KBM-7 (cell line): ENCODE measurements at regions not wholly inside any gene's neighbourhood (a gene's known extent, or its start where the extent isn't known, plus 50 kb on each side); places are given as distances from the start of the nearest gene placed in this dataset.
"Not testable (repeated sequence)": the region's sequence is repeated elsewhere in the genome, so short reads cannot be mapped to it uniquely, and the experiment has no call there.

Source experiments
- DNase-seq: peaks from one replicate; pipeline ENCODE4 v3.0.0-alpha.2; 2015
- in situ Hi-C: fragments of 300-500 bp; cut with MboI; formaldehyde crosslinking; loops from 2 replicates; pipeline ENCODE4 v1.14.3; 2020; ENCODE audit warnings: low sequenced_read_pairs, low pct_unique_long_range_greater_than_20kb, mixed read lengths

DNA sequence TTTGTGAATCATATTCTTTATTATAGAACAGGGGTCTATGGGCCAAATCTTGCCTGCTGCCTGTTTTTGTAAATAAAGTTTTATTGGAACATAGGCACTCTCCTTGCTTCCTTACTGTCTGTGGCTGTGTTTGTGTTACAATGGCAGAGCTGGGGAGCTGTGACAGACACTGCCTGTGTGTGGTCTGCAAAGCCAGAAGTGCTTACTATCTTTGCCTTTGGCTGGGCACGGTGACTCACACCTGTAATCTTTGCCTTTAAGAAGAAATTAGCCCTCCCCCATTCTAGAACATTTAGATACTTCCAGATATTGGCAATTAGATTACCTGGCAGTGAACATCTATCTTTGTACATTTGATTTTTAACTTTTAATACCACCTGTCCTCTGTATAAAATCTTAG is 308.3 kb downstream of the FOXL1 start:
- in situ Hi-C loops: no loop called here

GRCh38 chr16:86887416-86887815 is 309.1 kb downstream of the FOXL1 start:
- in situ Hi-C loops: no loop called here

More for the DNA sequence above, 308.3 kb downstream of the FOXL1 start:
- DNase-seq: no peak

GRCh38 chr16:86888231-86889053 is 310.1 kb downstream of the FOXL1 start:
- in situ Hi-C loops: no loop called here
- no peak for DNase-seq

More at GRCh38 chr16:86887416-86887815, 309.1 kb downstream of the FOXL1 start:
- no peak for DNase-seq

DNA sequence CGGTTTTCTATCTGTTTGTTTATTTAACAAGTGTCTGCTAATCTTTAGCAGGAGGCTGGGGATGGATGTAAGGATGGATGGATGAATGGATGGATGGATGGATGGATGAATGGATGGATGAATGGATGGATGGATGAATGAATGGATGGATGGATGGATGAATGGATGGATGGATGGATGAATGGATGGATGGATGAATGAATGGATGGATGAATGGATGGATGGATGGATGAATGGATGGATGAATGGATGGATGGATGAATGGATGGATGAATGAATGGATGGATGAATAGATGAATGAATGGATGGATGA is 310.7 kb downstream of the FOXL1 start:
- in situ Hi-C loops, DNase-seq: not testable (repeated sequence)

DNA sequence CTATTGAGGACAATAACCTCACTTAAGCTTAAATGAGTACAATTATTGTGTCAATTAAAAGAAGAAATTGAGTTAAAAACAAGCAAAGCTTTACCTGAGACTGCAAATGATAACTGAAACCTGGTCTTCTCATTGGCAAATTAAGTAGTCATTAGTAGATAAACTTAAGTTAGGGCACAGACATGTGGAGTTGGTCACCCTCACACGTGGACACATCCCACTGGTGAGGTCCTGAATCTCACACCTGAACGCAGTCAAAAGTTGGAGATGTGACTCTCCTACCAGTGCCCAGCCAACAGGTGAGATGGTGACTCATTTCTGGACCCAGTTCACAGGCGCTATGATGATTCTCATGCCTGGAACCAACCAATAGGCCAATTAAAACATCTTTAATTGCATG is 311.6 kb downstream of the FOXL1 start:
- in situ Hi-C loops: no loop called here
- DNase-seq: no peak

DNA sequence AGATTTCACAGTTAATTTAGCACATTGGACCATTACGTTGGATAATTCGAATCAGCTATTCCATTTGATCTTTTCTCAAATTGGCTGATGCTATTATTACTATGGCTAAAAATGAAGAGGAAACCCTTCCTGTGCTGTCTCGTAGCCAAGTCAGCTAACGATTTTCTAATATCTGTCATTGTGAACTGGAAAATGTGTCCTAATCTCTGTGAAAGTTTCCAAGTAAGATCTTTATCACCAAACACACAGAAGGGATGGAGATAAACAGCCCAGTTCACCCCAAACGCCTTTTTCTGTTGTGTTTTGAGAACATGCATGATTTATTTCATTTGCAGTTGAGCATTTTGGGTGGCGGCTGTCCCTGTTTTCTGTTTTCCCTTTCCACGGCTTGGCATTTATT is 312.8 kb downstream of the FOXL1 start:
- in situ Hi-C loops: no loop called here
- DNase-seq: no peak

- in situ Hi-C loops: no loop called here
- no peak for DNase-seq
Observed at GRCh38 chr16:86891631-86892030, 313.3 kb downstream of the FOXL1 start.

DNA sequence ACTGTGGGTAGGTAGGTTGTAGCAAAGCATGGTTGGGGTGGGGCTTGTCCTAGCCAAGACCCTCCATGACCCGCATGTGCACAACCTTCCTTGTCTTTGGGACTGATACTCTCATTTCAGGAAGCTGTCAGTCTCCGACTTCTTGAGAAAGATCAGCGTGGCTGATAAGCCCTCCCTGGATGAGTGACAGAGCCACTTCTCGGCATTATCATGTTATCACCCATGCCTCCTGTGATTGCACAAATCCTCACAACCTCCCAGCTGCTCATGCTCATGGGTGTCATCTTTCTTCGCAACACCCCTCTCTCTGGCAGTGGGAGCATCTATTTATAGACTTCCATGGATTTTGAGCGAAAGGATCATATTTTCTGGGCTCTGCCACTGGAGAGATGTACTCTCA is 314.2 kb downstream of the FOXL1 start:
- in situ Hi-C loops: no loop called here

DNA sequence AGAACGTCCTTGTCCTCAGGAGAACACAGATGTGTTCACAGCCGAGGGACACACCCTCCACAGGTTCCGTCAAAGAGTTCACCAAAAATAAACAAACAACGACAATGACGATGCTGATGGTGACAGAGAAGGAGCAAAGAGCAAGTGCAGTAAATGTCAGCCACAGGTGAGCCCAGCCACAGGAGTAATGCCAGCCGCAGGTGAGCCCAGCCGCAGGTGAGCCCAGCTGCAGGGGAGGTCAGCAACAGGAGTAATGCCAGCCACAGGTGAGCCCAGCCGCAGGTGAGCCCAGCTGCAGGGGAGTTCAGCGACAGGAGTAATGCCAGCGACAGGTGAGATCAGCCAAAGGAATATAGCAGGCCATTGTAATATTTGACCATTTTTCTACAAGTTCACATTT is 315.2 kb downstream of the FOXL1 start:
- no peak for DNase-seq
- in situ Hi-C loops: no loop called here

More for the DNA sequence above, 314.2 kb downstream of the FOXL1 start:
- no peak for DNase-seq

DNA sequence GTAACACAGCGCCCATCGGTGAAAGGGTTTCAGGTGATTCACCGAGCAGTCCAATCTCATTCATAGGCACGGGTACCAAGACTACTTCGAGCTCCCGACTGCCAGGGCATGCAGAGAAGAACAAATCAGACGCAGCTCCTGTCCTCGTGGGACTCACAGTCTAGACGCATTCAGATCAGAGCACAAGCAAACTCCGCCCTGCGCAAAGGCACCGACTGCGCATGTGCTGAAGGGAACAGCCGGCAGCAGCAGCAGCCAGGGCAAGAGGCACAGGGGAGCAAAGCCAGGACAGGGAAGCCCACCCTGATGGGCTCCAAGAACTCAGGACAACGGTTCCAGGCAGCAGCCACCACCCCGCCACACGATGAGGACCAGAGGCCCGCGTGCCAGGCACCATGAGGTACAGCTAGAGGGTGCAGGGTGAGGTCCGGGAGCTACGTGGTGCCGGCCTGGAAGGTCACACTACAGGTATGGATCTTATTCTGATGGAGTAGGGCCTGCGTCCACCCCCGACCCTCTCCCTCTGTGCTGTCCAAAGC is 315.7 kb downstream of the FOXL1 start:
- in situ Hi-C loops: no loop called here
- no peak for DNase-seq

GRCh38 chr16:86894925-86895324 is 316.6 kb downstream of the FOXL1 start:
- no peak for DNase-seq
- in situ Hi-C loops: no loop called here

DNA sequence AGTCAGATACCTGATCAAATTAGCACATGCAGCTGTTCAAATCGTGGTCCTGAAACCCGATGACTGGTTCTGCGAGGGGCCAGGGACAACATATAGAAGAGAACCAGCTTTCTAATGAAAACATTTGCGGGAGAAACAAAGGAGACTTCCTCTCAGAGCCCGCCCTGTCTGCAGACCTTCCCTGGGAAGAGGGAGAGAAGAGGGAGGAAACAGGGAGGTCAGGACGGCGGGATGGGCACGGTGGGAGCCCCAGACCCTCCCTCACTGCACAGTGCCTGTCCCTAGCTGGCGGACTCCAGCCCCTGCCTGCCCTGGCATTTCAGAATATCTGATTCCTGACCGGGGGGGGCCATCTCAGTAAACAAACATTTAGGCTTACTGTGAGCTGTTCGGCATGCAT is 317.3 kb downstream of the FOXL1 start:
- no peak for DNase-seq
- in situ Hi-C loops: no loop called here

- no peak for DNase-seq
- in situ Hi-C loops: no loop called here
Observed at GRCh38 chr16:86896976-86897375, 318.6 kb downstream of the FOXL1 start.

DNA sequence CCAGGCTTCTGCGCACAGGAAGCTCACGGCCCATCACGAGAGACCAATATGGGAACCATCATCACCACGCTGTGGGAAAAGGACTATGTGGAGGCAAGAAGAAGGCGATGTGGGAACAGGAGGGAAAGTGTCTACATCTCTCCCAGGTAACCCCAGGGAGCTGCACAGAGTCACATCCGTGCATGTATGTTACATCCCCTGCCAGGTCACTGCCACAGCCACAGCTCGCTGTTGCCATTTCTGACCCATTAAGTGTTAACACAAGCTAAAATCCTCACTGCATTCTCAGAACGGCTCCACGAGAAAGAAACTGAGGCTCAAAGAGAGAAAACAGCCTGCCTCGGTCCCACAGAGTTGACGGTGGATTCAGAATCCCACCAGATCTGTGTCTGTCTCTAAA is 319.1 kb downstream of the FOXL1 start:
- in situ Hi-C loops: no loop called here
- DNase-seq: no peak

DNA sequence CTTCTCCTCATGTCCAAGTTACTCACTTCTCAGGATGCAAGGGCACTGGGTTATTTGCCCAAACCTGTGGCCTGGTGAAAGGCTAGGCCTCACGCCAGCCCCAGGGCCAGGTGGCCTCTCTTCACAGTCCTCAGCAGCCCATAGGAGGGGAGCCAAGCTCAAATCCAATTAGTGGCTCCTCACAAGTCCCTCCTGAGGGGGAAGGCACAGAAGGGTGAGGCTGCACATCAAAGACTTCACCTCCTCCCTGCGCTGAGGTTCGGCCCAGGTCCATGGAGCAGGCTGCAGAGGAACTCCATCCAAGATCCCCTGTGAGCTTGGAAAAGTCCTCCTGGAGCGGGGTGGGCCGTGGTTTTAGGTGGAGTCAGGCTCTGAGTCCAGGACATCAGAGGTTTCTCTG is 320.0 kb downstream of the FOXL1 start:
- DNase-seq: no peak
- in situ Hi-C loops: no loop called here

- in situ Hi-C loops: no loop called here
- DNase-seq: no peak
Observed at GRCh38 chr16:86899151-86899550, 320.8 kb downstream of the FOXL1 start.

- in situ Hi-C loops: no loop called here
- no peak for DNase-seq
Observed at GRCh38 chr16:86899757-86900156, 321.4 kb downstream of the FOXL1 start.

DNA sequence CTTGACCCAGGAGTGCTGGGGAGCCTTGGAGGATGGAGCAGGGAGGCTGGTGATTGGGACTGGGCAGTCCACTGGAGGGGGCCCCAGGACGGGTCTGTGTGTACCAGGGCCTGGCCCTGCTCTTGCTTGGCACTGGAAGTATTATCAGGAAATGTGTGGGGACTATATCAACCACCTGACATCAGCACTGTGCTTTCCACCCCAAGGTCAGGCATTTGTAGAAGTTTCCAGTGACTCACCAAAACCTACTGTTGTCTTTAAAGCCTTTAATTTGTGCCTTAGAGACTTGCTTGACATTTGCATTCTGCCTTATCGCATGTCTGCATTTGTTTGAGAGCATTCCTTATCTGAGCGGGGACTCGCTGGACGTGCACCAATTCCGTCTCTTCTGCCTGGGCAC is 323.1 kb downstream of the FOXL1 start:
- in situ Hi-C loops: no loop called here
- no peak for DNase-seq

DNA sequence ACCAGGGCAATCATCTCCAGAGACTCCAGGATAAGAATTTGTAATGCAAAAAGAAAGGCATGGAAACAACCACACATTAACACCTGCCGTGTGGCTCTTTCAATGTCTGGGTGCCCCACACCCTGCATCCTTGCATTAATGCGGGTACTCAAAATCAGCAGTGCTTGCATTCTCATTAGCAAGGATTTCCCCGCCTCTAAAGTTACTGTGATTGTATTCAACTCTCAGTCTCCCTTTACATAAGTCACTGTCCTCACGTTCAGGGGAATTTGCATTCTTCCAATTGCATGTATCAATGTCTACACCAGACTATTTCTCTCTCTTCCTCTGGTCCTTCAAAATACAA is 324.3 kb downstream of the FOXL1 start:
- DNase-seq: no peak
- in situ Hi-C loops: no loop called here

- no peak for DNase-seq
- in situ Hi-C loops: no loop called here
Observed at GRCh38 chr16:86903068-86903467, 324.7 kb downstream of the FOXL1 start.

- in situ Hi-C loops: no loop called here
- no peak for DNase-seq
Observed at GRCh38 chr16:86905302-86905701, 327.0 kb downstream of the FOXL1 start.
